Omental fat pad (tissue), 3 donors: ENCODE measurements at regions not wholly inside any gene's neighbourhood (a gene's known extent, or its start where the extent isn't known, plus 50 kb on each side); places are given as distances from the start of the nearest gene placed in this dataset.

ENCODE experiments used
- ATAC-seq: fragments of 150-250 bp; one replicate; pipeline ENCODE4 v1.9.1; 2016; ENCODE audit warnings: mild to moderate bottlenecking, moderate library complexity; ENCODE audit not compliant: low FRiP score
- DNase-seq: peaks from one replicate; pipeline ENCODE4 v3.0.0-alpha.2; 2019; ENCODE audit warnings: low spot score
- CTCF ChIP-seq, 3 donors: fragments of 450-650 bp; IDR thresholded peaks; one replicate each; pipeline ENCODE4 v1.5.1; 2016 to 2017; ENCODE audit warnings: antibody characterized with exemption in 3 of 3, mild to moderate bottlenecking in 3 of 3, moderate library complexity in 2 of 3

- ATAC-seq = no peak
- no peak for DNase-seq
- no peak for TF ChIP-seq CTCF (IDR thresholded peaks at IDR 0.05)
Measured at GRCh38 chr10:113350311-113351040, 202.4 kb upstream of the HABP2 start.

GRCh38 chr10:113354711-113355110, 198.1 kb upstream of the HABP2 start:
- no peak for TF ChIP-seq CTCF (IDR thresholded peaks at IDR 0.05)
- ATAC-seq (no peak), DNase-seq (no peak)

- DNase-seq (no peak), ATAC-seq (no peak)
- no peak for TF ChIP-seq CTCF (IDR thresholded peaks at IDR 0.05)
Measured at GRCh38 chr10:113356794-113357680, 195.8 kb upstream of the HABP2 start.

- TF ChIP-seq CTCF (IDR thresholded peaks at IDR 0.05) = no peak
- DNase-seq (no peak), ATAC-seq (no peak)
Measured at GRCh38 chr10:113357681-113358300, 195.1 kb upstream of the HABP2 start.

GRCh38 chr10:113359655-113360054, 193.2 kb upstream of the HABP2 start:
- DNase-seq = no peak
- no peak for TF ChIP-seq CTCF (IDR thresholded peaks at IDR 0.05)
- no peak for ATAC-seq

- TF ChIP-seq CTCF (IDR thresholded peaks at IDR 0.05) = no peak
- DNase-seq (no peak), ATAC-seq (no peak)
Measured at GRCh38 chr10:113360870-113361269, 192.0 kb upstream of the HABP2 start.
